ENCODE measurements at regions not wholly inside any gene's neighbourhood (a gene's known extent, or its start where the extent isn't known, plus 50 kb on each side); places are given as distances from the start of the nearest gene placed in this dataset.

GRCh38 chr5:148012801-148013200 lies 51.0 kb upstream of the SPINK5 start:
- DNase-seq: no peak

GRCh38 chr5:148011398-148012137 lies 52.2 kb upstream of the SPINK5 start:
- peak; percentile 39 for DNase-seq

DNA sequence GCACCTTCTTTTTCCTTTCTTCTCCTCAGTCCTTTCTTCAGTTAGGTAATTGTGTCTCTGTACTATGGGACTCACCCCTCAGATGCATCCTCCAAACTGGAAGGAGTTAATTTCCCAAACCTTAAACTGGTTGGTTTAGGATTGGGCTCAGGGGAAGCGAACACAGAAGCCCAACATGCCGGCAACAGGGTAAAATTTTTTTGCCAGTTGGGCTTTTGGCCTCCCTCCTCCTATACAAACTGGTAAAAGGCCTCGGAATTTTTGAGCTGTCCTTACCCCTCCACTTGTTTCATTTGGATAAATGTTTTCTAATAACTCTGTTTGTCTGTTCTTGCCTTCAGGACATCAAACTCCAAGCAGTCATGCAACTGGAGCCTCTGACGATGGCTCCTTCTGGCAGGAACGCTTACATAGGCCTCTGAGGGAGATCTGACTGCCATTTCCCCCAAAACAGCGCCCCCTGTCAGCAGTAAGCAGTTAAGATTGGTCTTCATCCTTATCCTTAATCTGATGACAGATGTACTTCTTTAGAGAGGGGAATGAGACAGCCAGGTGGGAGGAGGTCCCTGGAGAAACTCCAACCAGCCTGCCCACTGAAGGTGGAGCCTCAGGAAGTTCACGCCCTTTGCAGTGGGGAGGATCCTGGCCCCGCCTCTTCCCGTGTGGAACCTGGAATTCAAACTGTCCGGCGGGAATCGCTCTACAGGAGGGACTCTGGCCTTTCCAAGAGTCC lies 57.8 kb upstream of the SPINK5 start:
- no peak for DNase-seq

DNA sequence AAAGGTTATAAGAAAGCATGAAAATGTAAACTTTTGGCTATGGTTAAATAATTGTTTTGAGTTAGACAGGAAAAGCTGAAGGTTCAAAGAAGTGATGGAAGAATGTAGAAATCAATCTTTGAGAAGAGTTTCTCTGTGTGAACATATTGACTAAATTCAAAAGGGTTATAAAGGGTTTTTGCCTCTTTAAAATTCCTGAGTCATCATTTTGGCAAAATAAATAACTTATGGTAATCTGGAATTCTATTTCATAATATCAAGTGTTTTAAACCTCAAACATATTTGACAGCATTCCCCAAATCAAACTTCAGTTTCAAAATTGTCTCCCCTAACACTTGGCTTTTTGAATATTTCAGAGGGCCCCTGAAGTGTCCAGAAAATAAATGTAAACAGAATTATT lies 60.6 kb upstream of the SPINK5 start:
- no peak for DNase-seq

DNA sequence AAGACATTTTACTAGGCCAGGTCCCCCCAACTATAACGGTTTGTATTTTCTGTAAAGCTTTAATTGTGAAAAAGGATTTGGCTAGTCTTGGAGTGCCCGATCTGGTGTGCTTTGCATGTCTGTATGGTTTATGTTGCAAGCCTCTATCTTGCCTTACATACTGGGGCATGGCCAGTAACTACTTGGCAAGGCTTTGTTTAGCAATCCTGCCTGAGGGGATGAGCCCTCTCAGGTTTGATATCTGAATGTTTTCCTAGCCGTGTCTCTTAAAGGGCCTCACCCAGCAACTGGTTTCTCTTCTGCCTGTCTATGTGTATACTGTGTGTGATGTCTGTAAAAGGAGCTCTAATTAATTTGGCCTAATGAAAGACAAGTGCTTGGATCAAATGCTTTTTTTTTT lies 61.3 kb upstream of the SPINK5 start:
- DNase-seq: no peak

DNA sequence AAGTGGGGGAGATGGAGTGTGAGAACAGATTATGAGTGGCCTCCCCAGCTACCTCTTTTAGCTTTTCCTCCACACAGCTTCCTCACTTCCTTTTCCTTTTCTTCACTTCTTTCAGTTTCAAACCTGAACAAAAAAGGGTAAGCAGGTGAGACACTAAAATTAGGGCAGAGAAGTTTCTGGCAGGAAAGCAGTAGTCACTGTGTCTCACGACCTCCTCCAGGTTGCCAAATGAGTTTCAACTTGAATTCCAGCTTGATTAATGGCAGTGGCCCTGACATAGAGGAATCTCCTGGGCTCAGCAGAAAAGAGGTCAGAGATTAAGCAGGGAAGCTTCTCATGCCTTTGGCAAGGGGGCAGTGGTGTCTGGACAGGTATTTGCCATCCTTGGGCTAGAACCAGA lies 63.7 kb upstream of the SPINK5 start:
- DNase-seq: no peak

DNA sequence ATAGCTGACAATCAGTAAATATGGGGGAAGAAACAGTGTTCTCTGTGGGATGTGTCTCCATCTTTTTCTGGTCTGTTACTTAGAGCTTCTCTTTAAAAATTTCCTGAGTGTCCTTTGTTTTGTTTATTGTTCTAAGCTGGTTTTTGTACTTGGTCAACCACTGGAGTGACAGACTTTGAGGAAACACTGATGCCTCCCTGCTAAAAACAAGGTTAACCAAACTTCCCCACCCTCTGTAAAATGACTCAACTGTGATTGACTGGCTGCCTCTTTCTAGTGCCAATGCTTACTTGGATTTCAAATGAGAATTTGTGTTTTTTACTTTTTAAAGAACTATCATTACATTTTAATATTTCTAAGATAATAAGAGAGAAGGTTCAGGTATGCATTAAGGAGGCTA lies 65.1 kb upstream of the SPINK5 start:
- DNase-seq: no peak

DNA sequence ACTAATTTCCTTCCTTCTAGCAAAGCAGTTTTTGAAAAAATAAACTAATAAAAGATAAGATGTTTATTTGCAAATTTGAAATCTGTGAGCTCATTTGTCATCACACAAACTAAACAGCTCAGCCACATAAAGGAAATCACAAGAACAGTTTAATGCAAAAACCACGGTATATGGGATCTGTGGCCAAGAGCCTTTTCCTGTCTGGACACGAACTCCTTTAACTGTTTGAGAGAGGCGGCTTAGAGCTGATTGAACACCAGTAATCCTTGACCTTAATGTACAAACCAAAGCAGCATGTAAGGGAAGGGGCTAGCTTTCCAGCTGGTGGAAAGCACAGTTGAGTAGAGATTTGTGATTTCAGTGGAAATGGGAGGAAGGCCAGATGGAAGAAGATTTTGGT lies 66.3 kb upstream of the SPINK5 start:
- DNase-seq: no peak

DNA sequence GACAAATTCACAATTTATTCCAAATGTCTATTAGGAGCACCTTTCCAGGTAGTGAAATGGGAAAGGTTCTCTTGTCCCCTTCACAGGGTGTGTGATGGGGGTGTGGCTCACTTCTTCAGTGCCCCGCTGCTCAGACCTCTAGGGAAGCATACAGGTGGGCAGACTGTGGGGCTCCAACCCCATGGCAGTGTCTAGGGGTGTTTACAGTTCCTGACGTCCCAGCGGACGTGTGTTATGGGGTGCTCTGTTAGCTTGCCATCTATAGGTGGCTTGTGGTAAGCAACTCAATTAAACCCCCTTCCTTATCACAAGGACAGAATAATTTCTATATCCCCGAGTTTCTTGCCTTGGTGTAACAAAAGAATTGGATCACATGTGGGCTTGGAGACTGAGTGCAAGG lies 67.4 kb upstream of the SPINK5 start:
- no peak for DNase-seq

GRCh38 chr5:147995846-147996245 lies 67.9 kb upstream of the SPINK5 start:
- DNase-seq: no peak

- no peak for DNase-seq
These were observed 73.8 kb upstream of the SPINK5 start for GRCh38 chr5:147989994-147990393.

DNA sequence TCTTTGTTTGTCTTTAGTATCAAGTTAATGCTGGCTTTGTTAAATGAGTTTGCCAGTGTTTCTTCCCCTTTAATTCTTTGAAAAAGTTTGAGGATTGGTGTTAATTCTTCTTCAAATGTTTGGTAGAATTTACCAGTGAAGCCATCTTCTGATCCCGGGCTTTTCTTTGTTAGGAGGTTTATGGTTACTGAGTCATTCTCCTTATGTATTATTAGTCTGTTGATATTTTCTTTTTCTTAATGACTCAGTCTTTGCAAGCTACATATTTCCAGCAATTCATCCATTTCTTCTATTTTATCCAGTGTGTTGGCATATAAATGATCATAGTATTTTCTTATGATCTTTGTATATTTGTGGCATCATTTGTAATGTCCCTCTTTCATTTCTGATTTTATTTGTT lies 74.5 kb upstream of the SPINK5 start:
- DNase-seq: no peak

DNA sequence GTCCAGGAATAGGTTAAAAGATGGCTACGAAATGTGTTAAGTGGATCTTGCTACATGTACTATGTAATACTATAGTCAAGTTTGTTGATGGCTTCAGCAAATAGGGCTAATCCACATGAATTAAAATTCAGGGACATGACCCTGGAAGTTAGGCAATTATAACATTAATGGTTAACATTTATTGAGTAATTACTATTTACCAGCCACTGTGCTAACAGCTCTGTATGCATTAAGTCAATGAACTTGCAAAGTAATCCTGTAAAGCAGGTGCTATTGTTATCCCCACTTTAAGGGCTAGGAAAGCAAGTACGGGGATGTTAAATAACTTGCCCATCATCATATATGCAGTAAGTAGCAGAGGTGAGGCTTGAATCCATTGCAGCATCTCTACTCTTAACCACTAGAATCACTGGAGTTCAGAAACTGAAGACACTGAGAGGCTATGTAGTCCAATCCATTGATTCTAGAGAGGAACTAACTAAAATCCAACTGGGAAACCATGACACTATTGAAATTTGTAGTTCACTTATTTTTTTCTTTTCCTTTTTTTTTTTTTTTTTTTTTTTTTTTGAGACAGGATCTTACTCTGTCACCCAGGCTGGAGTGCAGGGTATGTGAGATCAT lies 77.5 kb upstream of the SPINK5 start:
- DNase-seq: no peak

DNA sequence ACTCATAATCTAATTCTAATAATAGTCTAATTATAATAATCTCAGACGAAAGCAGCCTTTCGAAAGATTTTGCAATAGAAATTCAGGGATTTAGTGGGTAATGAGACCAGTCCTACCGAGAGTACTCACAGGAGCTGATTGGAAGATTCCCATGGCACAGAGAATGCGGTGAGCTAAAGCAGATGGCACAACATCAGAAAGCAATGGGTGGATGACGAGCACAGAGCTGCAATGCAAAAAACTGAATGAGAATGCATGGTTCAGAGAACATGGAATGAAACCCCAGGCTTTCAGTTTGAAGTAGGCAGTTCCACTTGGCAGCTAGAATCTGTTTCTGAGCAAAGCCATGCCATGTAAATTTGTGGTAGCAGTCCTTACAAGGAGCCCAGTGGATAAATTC lies 78.2 kb upstream of the SPINK5 start:
- DNase-seq: no peak

- no peak for DNase-seq
These were observed 77.4 kb upstream of the C5orf46 start for GRCh38 chr5:147983742-147984141.

GRCh38 chr5:147981074-147981473 lies 74.7 kb upstream of the C5orf46 start:
- DNase-seq: no peak

- DNase-seq: no peak
These were observed 73.4 kb upstream of the C5orf46 start for GRCh38 chr5:147979761-147980160.

DNA sequence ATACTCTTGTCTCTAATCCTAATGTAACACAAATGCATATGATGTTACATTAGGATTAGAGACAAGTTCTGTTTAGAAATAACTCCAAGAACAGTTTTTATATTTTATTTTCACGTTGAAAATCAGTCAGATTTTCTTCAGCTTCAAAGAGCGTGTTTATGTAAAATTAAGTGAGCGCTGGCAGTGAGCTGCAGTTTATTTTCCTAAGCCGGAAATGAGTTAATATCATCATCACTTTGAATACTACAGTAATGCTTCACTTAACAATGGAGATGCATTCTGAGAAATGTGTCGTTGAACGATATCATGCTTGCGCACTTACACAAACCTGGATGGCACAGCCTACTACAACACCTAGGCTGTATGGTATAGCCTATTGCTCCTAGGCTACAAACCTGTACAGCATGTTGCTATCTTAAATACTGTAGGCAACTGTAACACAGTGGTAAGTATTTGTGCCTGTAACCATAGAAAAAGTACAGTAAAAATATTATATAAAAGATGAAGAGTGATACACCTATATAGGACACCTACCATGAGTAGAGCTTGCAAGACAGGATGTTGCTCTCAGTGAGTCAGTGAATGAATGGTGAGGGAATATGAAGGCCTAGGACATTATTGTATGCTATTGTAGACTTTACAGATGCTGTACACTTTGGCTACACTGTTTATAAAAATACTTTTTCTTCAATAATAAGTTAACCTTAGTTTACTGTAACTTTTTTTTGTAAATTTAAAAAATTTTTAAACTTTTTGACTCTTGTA lies 65.9 kb upstream of the C5orf46 start:
- DNase-seq: no peak

DNA sequence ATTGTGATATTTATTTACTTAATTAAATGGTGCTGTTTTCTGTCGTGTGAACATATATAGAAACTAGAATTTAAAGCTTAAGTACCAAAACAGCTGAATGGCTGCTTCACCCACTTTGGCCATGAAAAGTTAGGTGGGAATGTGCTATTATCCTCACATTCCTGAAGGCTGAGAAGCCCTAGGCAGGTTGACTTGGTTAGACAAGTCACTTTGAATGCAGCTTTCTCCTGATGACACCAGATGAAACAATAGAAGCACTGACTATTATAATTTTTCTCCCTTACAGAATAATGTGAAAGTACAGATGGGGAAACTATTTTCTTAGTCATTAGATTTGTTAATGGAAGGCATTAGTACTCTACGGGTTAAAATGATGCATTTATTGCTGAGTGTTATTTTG lies 65.1 kb upstream of the C5orf46 start:
- no peak for DNase-seq

- no peak for DNase-seq
These were observed 62.5 kb upstream of the C5orf46 start for GRCh38 chr5:147968855-147969254.

- DNase-seq: no peak
These were observed 60.5 kb upstream of the C5orf46 start for GRCh38 chr5:147966829-147967228.

- DNase-seq: no peak
These were observed 60.0 kb upstream of the C5orf46 start for GRCh38 chr5:147966326-147966725.

DNA sequence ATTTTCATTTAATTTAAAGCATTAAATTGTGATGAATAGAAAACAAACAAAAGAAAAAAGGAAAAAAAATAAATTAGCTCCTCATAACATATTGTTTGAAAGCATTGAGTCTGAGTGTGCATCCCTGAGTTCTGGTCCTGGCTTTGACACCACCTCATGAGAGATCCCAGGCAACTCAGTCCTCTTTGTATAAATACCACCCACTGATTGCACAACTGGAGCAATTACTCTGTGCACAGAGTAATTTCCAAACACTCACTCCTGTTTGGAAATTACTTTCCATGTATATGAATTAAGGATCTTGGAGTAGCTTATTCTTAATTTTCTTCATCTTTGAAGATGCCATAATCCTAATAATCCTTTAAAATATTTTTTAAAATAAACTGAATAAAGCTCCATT lies 59.4 kb upstream of the C5orf46 start:
- DNase-seq: no peak

Measured in NK-92 treated with Interleukin-12 subunit alpha and Interleukin-12 subunit beta, amount 100 ng/mL, for 24 hours (cell line).